Esophagus muscularis mucosa (tissue), 4 donors: ENCODE measurements at regions not wholly inside any gene's neighbourhood (a gene's known extent, or its start where the extent isn't known, plus 50 kb on each side); places are given as distances from the start of the nearest gene placed in this dataset.
"Not testable (repeated sequence)": the region's sequence is repeated elsewhere in the genome, so short reads cannot be mapped to it uniquely, and the experiment has no call there.

Source experiments
- DNase-seq: peaks from one replicate; pipeline ENCODE4 v3.0.0-alpha.2; 2017; ENCODE audit errors: extremely low spot score
- H3K27ac ChIP-seq, 4 donors: fragments of 200-600 bp; sonication (generic); replicated peaks in 1 of 4; 1 replicate in 3 of 4; 2 replicates in 1 of 4; pipeline ENCODE4 v1.5.1; 2016 to 2019; ENCODE audit warnings: mild to moderate bottlenecking in 1 of 4
- H3K27me3 ChIP-seq, 4 donors: fragments of 200-600 bp; sonication (generic); one replicate each; pipeline versions ENCODE4 v1.5.1 to v1.6.0; 2016 to 2019
- H3K36me3 ChIP-seq, 4 donors: fragments of 200-600 bp; sonication (generic); one replicate each; pipeline ENCODE4 v1.5.1; 2016 to 2019
- H3K4me1 ChIP-seq, 4 donors: fragments of 200-600 bp; sonication (generic); one replicate each; pipeline ENCODE4 v1.5.1; 2016 to 2019
- H3K4me3 ChIP-seq, 4 donors: fragments of 200-600 bp; sonication (generic); 1 replicate in 2 of 4; 2 replicates in 2 of 4; pipeline ENCODE4 v1.5.1; 2016 to 2019; ENCODE audit warnings: mild to moderate bottlenecking in 4 of 4, moderate library complexity in 1 of 4
- H3K9me3 ChIP-seq, 4 donors: fragments of 200-600 bp; sonication (generic); 1 replicate in 3 of 4; 2 replicates in 1 of 4; pipeline ENCODE4 v1.5.1; 2016 to 2019
- EP300 ChIP-seq: sonication (generic); formaldehyde crosslinking; IDR thresholded peaks from one replicate; pipeline ENCODE4 v1.6.1; 2017; ENCODE audit warnings: antibody characterized with exemption
- POLR2A ChIP-seq: fragments of 450-650 bp; IDR thresholded peaks from one replicate; pipeline ENCODE4 v1.6.1; 2017; ENCODE audit warnings: antibody characterized with exemption, moderate library complexity, mild to moderate bottlenecking, low read depth
- POLR2AphosphoS5 ChIP-seq, 2 donors: sonication (generic); formaldehyde crosslinking; IDR thresholded peaks; one replicate each; pipeline ENCODE4 v1.6.1; 2017; ENCODE audit warnings: antibody characterized with exemption in 2 of 2
- WGBS: methylation state at CpG from one replicate; pipeline ENCODE4 v1.1.5; 2018; 5-methylcytosine and 5-hydroxymethylcytosine counted together
- intact Hi-C: fragments of 100-400 bp; cut with DNase I; formaldehyde crosslinking; loops from one replicate; pipeline ENCODE4 v1.15.1; 2023
- TF ChIP-seq, protein P1 (sequence below), 3 experiments: fragments of 200-600 bp in 2 of 3; fragments of 450-650 bp in 1 of 3; sonication (generic) in 2 of 3; IDR thresholded peaks; one replicate each; pipeline ENCODE4 v1.5.1; 2017 to 2019; ENCODE audit warnings: antibody characterized with exemption in 3 of 3, mild to moderate bottlenecking in 2 of 3, moderate library complexity in 1 of 3

DNA sequence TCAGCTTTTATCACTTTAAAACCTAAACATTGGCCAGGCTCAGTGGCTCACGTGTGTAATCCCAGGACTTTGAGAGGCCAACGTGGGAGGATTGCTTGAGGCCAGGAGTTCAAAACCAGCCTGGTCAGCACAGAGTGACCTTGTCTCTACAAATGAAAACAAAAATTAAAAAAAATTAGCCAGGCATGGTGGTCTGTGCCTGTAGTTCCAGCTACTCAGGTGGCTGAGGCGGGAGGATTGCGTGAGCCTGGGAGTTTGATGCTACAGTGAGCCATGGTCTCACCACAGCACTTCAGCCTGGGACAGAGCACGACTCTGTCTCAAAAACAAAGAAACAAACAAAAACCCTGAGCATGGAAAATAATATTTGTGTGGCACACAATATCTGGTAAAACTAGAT lies 143.5 kb upstream of the HNRNPU start:
- WGBS, result 92% methylated on average over 5 of the region's 5 CpGs
- DNase-seq, result no peak
- TF ChIP-seq POLR2AphosphoS5 (IDR thresholded peaks at IDR 0.05), result no peak

DNA sequence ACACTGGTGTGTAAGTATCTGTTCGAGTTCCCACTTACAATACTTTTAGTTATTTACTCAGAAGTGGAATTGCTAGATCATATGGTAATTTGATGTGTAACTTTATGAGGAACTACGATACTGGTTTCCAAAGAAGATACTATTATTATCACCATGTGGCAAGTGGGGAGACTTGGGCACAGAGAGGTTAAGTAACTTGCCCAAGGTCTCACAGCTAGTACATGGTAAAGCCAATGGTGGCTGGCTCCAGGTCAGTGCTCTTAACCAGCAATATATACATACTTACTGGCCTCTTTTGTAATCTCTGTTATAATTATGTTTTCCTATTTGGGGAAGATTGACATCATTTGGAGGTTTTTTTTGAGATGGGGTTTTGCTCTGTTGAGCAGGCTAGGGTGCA lies 138.9 kb upstream of the HNRNPU start:
- WGBS, result 96% methylated on average over 2 of the region's 2 CpGs
- intact Hi-C loops, result no loop called here
- H3K9me3 ChIP-seq, result no peaks in the 10 kb centered on the region

More for the DNA sequence above, 143.5 kb upstream of the HNRNPU start:
- no peak overlapping the region for H3K4me3 ChIP-seq
- no peak overlapping the region for H3K27ac ChIP-seq
- intact Hi-C loops, result no loop called here
- no peaks in the 10 kb centered on the region for H3K9me3 ChIP-seq
- H3K4me1 ChIP-seq, result no peaks in the 10 kb centered on the region
- H3K27me3 ChIP-seq, result no peaks in the 10 kb centered on the region
- peaks cover 0 to 7% (median 0%) of the 10 kb centered on the region in 4 donors for H3K36me3 ChIP-seq

DNA sequence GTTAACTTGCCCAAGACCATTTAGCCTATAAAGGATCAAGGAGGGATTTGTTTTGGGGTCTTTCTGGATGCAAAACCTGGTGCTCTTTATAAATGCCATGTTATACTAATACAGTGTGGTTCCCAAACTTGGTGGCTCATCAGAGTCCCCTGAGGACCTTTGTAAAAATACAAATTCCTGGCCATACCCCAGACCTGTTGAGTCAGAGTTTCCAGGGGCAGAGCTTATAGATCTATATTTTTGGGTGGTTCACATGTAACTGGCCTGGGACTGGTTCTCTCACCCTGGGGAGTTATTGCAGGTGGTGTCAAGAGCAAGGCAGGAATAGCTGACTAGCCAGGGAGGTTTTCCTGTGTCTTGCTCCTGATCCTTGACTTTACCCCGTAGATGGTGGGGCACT lies 136.9 kb upstream of the HNRNPU start:
- intact Hi-C loops, result no loop called here
- H3K36me3 ChIP-seq, result no peaks in the 10 kb centered on the region
- H3K27ac ChIP-seq, result no peak overlapping the region
- H3K4me1 ChIP-seq, result no peaks in the 10 kb centered on the region
- H3K27me3 ChIP-seq, result no peaks in the 10 kb centered on the region
- TF ChIP-seq, protein P1, sequence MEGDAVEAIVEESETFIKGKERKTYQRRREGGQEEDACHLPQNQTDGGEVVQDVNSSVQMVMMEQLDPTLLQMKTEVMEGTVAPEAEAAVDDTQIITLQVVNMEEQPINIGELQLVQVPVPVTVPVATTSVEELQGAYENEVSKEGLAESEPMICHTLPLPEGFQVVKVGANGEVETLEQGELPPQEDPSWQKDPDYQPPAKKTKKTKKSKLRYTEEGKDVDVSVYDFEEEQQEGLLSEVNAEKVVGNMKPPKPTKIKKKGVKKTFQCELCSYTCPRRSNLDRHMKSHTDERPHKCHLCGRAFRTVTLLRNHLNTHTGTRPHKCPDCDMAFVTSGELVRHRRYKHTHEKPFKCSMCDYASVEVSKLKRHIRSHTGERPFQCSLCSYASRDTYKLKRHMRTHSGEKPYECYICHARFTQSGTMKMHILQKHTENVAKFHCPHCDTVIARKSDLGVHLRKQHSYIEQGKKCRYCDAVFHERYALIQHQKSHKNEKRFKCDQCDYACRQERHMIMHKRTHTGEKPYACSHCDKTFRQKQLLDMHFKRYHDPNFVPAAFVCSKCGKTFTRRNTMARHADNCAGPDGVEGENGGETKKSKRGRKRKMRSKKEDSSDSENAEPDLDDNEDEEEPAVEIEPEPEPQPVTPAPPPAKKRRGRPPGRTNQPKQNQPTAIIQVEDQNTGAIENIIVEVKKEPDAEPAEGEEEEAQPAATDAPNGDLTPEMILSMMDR (IDR thresholded peaks at IDR 0.05), result no peak
- no peak for DNase-seq
- no peak overlapping the region for H3K4me3 ChIP-seq
- WGBS, result 89% methylated on average over 1 of the region's 1 CpG
- no peaks in the 10 kb centered on the region for H3K9me3 ChIP-seq

More for the DNA sequence above, 138.9 kb upstream of the HNRNPU start:
- H3K27ac ChIP-seq, result no peak overlapping the region
- no peaks in the 10 kb centered on the region for H3K4me1 ChIP-seq
- H3K4me3 ChIP-seq, result no peak overlapping the region
- no peak for DNase-seq
- TF ChIP-seq, protein P1 (IDR thresholded peaks at IDR 0.05), result no peak
- TF ChIP-seq POLR2AphosphoS5 (IDR thresholded peaks at IDR 0.05) (no peak), POLR2A (no peak), EP300 (no peak)
- H3K27me3 ChIP-seq, result no peaks in the 10 kb centered on the region
- H3K36me3 ChIP-seq, result no peaks in the 10 kb centered on the region

DNA sequence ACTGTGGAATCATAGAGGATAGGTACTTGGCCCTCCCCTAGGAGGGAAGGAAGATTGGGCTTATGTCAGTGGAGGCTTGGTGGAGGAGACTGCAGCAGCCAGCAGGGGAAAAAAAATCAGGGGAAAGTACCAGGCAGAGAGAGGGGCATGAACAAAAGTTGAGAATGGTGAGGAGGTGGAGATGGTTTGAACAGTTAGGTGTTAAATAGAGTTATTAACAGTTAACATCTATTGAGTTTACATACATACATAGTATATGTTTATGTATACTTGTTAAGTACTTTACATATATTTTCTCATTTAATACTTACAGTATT lies 136.5 kb upstream of the HNRNPU start:
- no peak for TF ChIP-seq POLR2AphosphoS5 (IDR thresholded peaks at IDR 0.05)
- no peak for TF ChIP-seq EP300
- TF ChIP-seq, protein P1 (IDR thresholded peaks at IDR 0.05), result no peak
- TF ChIP-seq POLR2A, result no peak
- Histone ChIP-seq H3K27me3 (no peaks in the 10 kb centered on the region), H3K4me1 (no peaks in the 10 kb centered on the region), H3K4me3 (no peak overlapping the region), H3K27ac (no peak overlapping the region), H3K36me3 (no peaks in the 10 kb centered on the region), H3K9me3 (no peaks in the 10 kb centered on the region)
- no peak for DNase-seq
- intact Hi-C loops, result no loop called here

DNA sequence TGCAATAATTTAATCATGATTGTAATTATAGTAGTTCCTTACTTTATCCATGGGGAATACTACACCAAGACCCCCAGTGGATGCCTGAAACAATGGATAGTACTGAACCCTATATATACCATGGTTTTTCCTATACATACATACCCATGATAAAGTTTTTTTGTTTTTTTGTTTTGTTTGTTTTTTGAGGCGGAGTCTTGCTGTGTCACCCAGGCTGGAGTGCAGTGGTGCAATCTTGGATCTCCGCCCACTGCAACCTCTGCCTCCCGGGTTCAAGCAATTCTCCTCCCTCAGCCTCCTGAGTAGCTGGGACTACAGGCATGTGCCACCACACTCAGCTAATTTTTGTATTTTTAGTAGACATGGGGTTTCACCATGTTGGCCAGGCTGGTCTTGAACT lies 135.3 kb upstream of the HNRNPU start:
- intact Hi-C loops, H3K27ac ChIP-seq, H3K4me1 ChIP-seq, H3K36me3 ChIP-seq, H3K4me3 ChIP-seq, DNase-seq, H3K9me3 ChIP-seq, H3K27me3 ChIP-seq: not testable (repeated sequence)
- 100% methylated on average over 3 of the region's 3 CpGs for WGBS

DNA sequence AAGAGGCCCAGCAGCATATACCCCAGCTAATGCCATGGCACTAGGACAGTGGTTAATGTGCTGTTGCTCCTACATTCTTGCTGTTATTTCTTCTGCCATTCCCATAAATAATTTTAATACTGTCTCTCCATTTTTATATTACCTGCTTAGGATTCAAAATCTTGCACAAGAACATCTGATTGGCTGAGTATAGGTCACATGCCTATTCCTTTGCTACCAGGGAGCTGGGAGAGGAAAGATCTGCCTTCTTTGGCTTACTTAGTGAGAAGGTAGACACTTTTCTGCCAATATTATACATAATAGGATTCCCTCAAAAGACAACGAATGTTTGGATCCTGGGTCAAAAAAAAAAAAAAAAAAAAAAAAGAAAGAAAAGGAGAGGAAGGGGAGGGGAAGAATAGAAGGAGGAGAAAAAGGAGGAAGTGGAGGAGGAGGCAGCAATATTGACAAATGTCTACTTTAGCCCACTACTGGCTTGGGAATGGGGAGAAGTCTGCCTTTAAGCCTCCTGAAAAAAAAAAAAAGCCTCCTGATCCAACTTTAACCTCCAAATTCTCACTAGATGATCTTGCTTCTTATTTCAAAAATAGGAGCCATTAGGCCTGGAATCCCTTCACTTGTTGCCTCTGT lies 134.5 kb upstream of the HNRNPU start:
- DNase-seq, result no peak
- TF ChIP-seq POLR2A, result no peak
- no peak for TF ChIP-seq POLR2AphosphoS5 (IDR thresholded peaks at IDR 0.05)
- intact Hi-C loops, result no loop called here
- no peaks in the 10 kb centered on the region for H3K27me3 ChIP-seq
- H3K4me3 ChIP-seq, result no peak overlapping the region
- no peaks in the 10 kb centered on the region for H3K9me3 ChIP-seq
- H3K27ac ChIP-seq, result no peak overlapping the region
- H3K36me3 ChIP-seq, result peaks cover 0 to 5% (median 0%) of the 10 kb centered on the region in 4 donors
- no peaks in the 10 kb centered on the region for H3K4me1 ChIP-seq
- WGBS, result 85% methylated on average over 1 of the region's 1 CpG
